Ovary (tissue), 3 donors: ENCODE measurements at regions not wholly inside any gene's neighbourhood (a gene's known extent, or its start where the extent isn't known, plus 50 kb on each side); places are given as distances from the start of the nearest gene placed in this dataset.

ENCODE experiments used
- POLR2A ChIP-seq: fragments of 450-650 bp; IDR thresholded peaks from one replicate; pipeline ENCODE4 v1.6.1; 2017; ENCODE audit warnings: antibody characterized with exemption, mild to moderate bottlenecking, moderate library complexity
- TF ChIP-seq, protein P1 (sequence below), 3 donors: fragments of 450-650 bp in 2 of 3; fragments of 200-600 bp in 1 of 3; IDR thresholded peaks; one replicate each; pipeline versions ENCODE4 v1.5.1 to v1.8.0; 2016 to 2022; ENCODE audit warnings: antibody characterized with exemption in 3 of 3, mild to moderate bottlenecking in 1 of 3
- donor health status: DM: no; HTN: no; CAD: no.

DNA sequence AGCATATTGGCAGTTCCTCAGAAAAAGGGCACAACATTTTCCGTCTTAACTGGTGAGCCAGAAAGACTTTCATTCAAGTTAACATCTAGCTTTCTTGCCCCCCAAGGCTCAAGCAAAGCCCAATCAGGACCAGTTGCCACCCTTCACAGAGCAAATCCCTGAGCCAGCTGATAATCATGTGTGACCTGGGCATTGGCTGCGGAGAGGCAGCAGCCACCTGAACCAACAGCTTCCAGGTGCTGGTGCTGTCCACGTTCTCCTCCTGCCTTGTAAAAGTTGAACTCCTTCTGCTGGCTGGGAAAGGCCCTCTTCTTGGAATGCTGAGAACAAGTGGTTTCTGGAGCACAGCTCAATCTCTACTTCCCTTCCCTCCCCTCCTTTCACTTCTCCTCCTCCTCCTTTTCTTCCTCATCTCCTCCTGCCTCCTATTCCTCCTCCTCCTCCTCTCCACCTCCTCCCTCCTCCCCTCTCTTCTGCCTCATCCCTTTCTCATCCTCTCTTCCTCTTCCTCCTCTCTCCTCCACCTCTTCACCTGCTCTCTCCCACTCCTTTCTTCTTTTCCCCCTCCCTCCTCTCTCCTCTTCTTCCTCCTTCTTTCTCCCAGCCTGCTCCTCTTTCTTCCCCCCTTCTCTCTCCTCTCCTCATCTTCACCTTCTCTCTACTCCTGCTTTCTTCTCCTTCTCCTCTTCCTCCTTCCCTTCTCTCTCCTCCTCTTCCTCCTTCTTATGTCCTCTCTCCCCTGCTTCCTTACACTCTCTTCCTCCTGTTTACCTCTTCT lies 140.6 kb downstream of the JCAD start:
- TF ChIP-seq, protein P1, sequence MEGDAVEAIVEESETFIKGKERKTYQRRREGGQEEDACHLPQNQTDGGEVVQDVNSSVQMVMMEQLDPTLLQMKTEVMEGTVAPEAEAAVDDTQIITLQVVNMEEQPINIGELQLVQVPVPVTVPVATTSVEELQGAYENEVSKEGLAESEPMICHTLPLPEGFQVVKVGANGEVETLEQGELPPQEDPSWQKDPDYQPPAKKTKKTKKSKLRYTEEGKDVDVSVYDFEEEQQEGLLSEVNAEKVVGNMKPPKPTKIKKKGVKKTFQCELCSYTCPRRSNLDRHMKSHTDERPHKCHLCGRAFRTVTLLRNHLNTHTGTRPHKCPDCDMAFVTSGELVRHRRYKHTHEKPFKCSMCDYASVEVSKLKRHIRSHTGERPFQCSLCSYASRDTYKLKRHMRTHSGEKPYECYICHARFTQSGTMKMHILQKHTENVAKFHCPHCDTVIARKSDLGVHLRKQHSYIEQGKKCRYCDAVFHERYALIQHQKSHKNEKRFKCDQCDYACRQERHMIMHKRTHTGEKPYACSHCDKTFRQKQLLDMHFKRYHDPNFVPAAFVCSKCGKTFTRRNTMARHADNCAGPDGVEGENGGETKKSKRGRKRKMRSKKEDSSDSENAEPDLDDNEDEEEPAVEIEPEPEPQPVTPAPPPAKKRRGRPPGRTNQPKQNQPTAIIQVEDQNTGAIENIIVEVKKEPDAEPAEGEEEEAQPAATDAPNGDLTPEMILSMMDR (IDR thresholded peaks at IDR 0.05): no peak
- TF ChIP-seq POLR2A: no peak
